GM12878 (cell line): ENCODE measurements at regions not wholly inside any gene's neighbourhood (a gene's known extent, or its start where the extent isn't known, plus 50 kb on each side); places are given as distances from the start of the nearest gene placed in this dataset.

ENCODE experiments used
- ATAC-seq: fragments of 200-7000 bp; cut with Tn5 transposase; 3 replicates; pipeline ENCODE4 v1.9.1; 2020; ENCODE audit warnings: mild to moderate bottlenecking, moderate library complexity
- BruUV-seq: library from RNA; stranded (reverse); fragments of 400-500 nt; replicated peaks from 2 replicates; lab custom pipeline; 2021; lab: Mats Ljungman, UMichigan
- CTCF ChIA-PET: fragments of 300-600 bp; sonication (Branson Sonifier 250); formaldehyde crosslinking; extraction: SDS; loops from one replicate; lab custom pipeline; 2021; ENCODE audit warnings: inconsistent platforms; lab: Yijun Ruan, JAX
- POLR2A ChIA-PET: fragments of 350-600 bp; formaldehyde crosslinking; extraction: SDS; loops from one replicate; lab custom pipeline; 2021; ENCODE audit warnings: inconsistent platforms; lab: Charles Lee
- RAD21 ChIA-PET: fragments of 300-600 bp; sonication (Branson Sonifier 250); formaldehyde crosslinking; loops from one replicate; lab custom pipeline; 2023; ENCODE audit warnings: antibody characterized with exemption; ENCODE audit not compliant: unreplicated experiment; lab: Charles Lee
- SMC1A ChIA-PET: fragments of 300-600 bp; sonication (Branson Sonifier 250); formaldehyde crosslinking; loops from one replicate; lab custom pipeline; 2023; ENCODE audit not compliant: unreplicated experiment, uncharacterized antibody; lab: Charles Lee
- DNase-seq: peaks from one replicate; pipeline ENCODE4 v3.0.0-alpha.2; 2011; ENCODE audit warnings: low read depth, low spot score
- FAIRE-seq: peaks from 3 replicates; lab custom pipeline; 2011; peaks lifted over from hg19 to GRCh38; lab: Jason Lieb, UNC
- H2AFZ ChIP-seq: 2 replicates; pipeline ENCODE4 v1.6.0; 2011; ENCODE audit warnings: low read depth, low read length, control low read depth; ENCODE audit not compliant: control insufficient read depth
- H3K27ac ChIP-seq: 2 replicates; pipeline ENCODE4 v1.5.1; 2011; ENCODE audit warnings: control low read depth; ENCODE audit not compliant: control insufficient read depth, insufficient read depth
- H3K27me3 ChIP-seq, 2 experiments: replicated peaks in 1 of 2; 2 replicates each; pipeline versions ENCODE4 v1.6.0 to v1.6.1; 2011; ENCODE audit warnings: low read length in 1 of 2; ENCODE audit not compliant: control insufficient read depth in 2 of 2, insufficient read depth in 2 of 2
- H3K36me3 ChIP-seq, 2 experiments: 2 replicates each; pipeline ENCODE4 v1.5.1; 2011; ENCODE audit warnings: low read length in 1 of 2; ENCODE audit not compliant: control insufficient read depth in 2 of 2, insufficient read depth in 2 of 2
- H3K4me1 ChIP-seq: 2 replicates; pipeline ENCODE4 v1.6.1; 2011; ENCODE audit warnings: mild to moderate bottlenecking, low read length, moderate library complexity, mixed read lengths; ENCODE audit not compliant: control insufficient read depth, insufficient read depth
- H3K4me2 ChIP-seq: 2 replicates; pipeline ENCODE4 v1.6.0; 2011; ENCODE audit warnings: control low read depth; ENCODE audit not compliant: control insufficient read depth, insufficient read depth
- H3K4me3 ChIP-seq: fragments of 200-600 bp; sonication (generic); 2 replicates; pipeline ENCODE4 v1.5.1; 2016
- H3K79me2 ChIP-seq: 2 replicates; pipeline ENCODE4 v1.6.0; 2011; ENCODE audit warnings: low read length; ENCODE audit not compliant: control insufficient read depth, insufficient read depth
- H3K9ac ChIP-seq: 2 replicates; pipeline ENCODE4 v1.8.0; 2011; ENCODE audit warnings: low read length, control low read depth, mixed read lengths; ENCODE audit not compliant: control insufficient read depth, insufficient read depth
- H3K9me3 ChIP-seq: replicated peaks from 3 replicates; pipeline ENCODE4 v1.5.1; 2011; ENCODE audit warnings: mild to moderate bottlenecking, low read length; ENCODE audit not compliant: control insufficient read depth, insufficient read depth
- H4K20me1 ChIP-seq: 2 replicates; pipeline ENCODE4 v1.6.0; 2011; ENCODE audit not compliant: control insufficient read depth, insufficient read depth
- ESRRA ChIP-seq: IDR thresholded peaks from 2 replicates; pipeline ENCODE4 v1.6.1; 2012; ENCODE audit warnings: mild to moderate bottlenecking, low read length, improper control_type of control experiment
- FOXK2 ChIP-seq: fragments of 450-650 bp; IDR thresholded peaks from 2 replicates; pipeline ENCODE4 v1.6.1; 2017; ENCODE audit warnings: mild to moderate bottlenecking, moderate library complexity
- MLLT1 ChIP-seq: fragments of 450-650 bp; IDR thresholded peaks from 2 replicates; pipeline ENCODE4 v1.6.1; 2016; ENCODE audit warnings: mild to moderate bottlenecking
- PAX8 ChIP-seq: fragments of 450-650 bp; IDR thresholded peaks from 2 replicates; pipeline ENCODE4 v1.6.1; 2017; ENCODE audit warnings: mild to moderate bottlenecking, moderate library complexity
- SIN3A ChIP-seq: IDR thresholded peaks from 2 replicates; pipeline ENCODE4 v1.6.1; 2012; ENCODE audit warnings: low read depth, low read length, improper control_type of control experiment
- SP1 ChIP-seq: IDR thresholded peaks from one replicate; pipeline ENCODE4 v1.6.1; 2011; ENCODE audit warnings: low read depth, low read length
- SUZ12 ChIP-seq: fragments of 200-600 bp; sonication (generic); IDR thresholded peaks from one replicate; pipeline ENCODE4 v1.6.1; 2018; ENCODE audit warnings: antibody characterized with exemption, mild to moderate bottlenecking; ENCODE audit not compliant: unreplicated experiment
- WRNIP1 ChIP-seq: IDR thresholded peaks from 2 replicates; pipeline ENCODE4 v1.6.1; 2011; ENCODE audit warnings: low read depth, low read length, improper control_type of control experiment, borderline replicate concordance
- YY1 ChIP-seq: IDR thresholded peaks from 2 replicates; pipeline ENCODE4 v1.6.1; 2011; ENCODE audit warnings: low read depth, mild to moderate bottlenecking, low read length
- ZBTB11 ChIP-seq: fragments of 450-650 bp; formaldehyde crosslinking; IDR thresholded peaks from 2 replicates; pipeline ENCODE4 v1.5.0; 2022; ENCODE audit warnings: mild to moderate bottlenecking, missing genetic modification characterization
- ZNF274 ChIP-seq: IDR thresholded peaks from one replicate; pipeline ENCODE4 v1.8.0; 2011; ENCODE audit not compliant: insufficient read length, insufficient read depth
- ZNF687 ChIP-seq: fragments of 450-650 bp; IDR thresholded peaks from 2 replicates; pipeline ENCODE4 v1.6.1; 2017; ENCODE audit warnings: mild to moderate bottlenecking, moderate library complexity
- WGBS: methylation state at CpG from one replicate; pipeline ENCODE4 v1.1.6; 2016; ENCODE audit warnings: low lambda C conversion rate; ENCODE audit not compliant: insufficient replicate concordance, insufficient coverage; ENCODE audit errors: missing lambda C conversion rate; 5-methylcytosine and 5-hydroxymethylcytosine counted together
- in situ Hi-C: fragments of 300-500 bp; cut with MboI; formaldehyde crosslinking; loops from 9 replicates; pipeline ENCODE4 v1.14.3; 2018; ENCODE audit warnings: mixed read lengths
- intact Hi-C: fragments of 100-400 bp; cut with micrococcal nuclease; formaldehyde crosslinking; loops from one replicate; pipeline ENCODE4 v1.14.2; 2022; ENCODE audit not compliant: unreplicated experiment

GRCh38 chr3:80351201-80351600 is 583.4 kb upstream of the ROBO1 start:
- H2AFZ ChIP-seq = no peak overlapping the region
- ATAC-seq (no peak), FAIRE-seq (no peak), DNase-seq (no peak)
- no peak overlapping the region for H3K4me2 ChIP-seq
- no peaks in the 10 kb centered on the region for H3K36me3 ChIP-seq
- no peaks in the 10 kb centered on the region for H4K20me1 ChIP-seq
- RAD21 ChIA-PET = no interaction called here
- H3K9me3 ChIP-seq = no peaks in the 10 kb centered on the region
- H3K79me2 ChIP-seq = no peaks in the 10 kb centered on the region
- POLR2A ChIA-PET = no interaction called here
- H3K4me3 ChIP-seq = no peak overlapping the region
- intact Hi-C loops = no loop called here
- no peak overlapping the region for H3K9ac ChIP-seq
- no TSS peak for BruUV-seq
- TF ChIP-seq WRNIP1 = no peak
- TF ChIP-seq FOXK2 = no peak
- TF ChIP-seq MLLT1 = no peak
- TF ChIP-seq ZBTB11 (CRISPR knock-in tag) = no peak
- TF ChIP-seq ZNF687 = no peak
- no peak for TF ChIP-seq SIN3A
- TF ChIP-seq ESRRA = no peak
- no peak for TF ChIP-seq YY1
- TF ChIP-seq SUZ12 = no peak
- no peak for TF ChIP-seq PAX8
- TF ChIP-seq ZNF274 = no peak
- no peak for TF ChIP-seq SP1
- SMC1A ChIA-PET = no interaction called here
- in situ Hi-C loops = no loop called here
- 0% methylated on average over 2 of the region's 2 CpGs for WGBS
- CTCF ChIA-PET = no interaction called here
- H3K27ac ChIP-seq = no peak overlapping the region
- no peaks in the 10 kb centered on the region for H3K4me1 ChIP-seq
- no peaks in the 10 kb centered on the region for H3K27me3 ChIP-seq
